Neutrophil (primary cell): ENCODE measurements at regions not wholly inside any gene's neighbourhood (a gene's known extent, or its start where the extent isn't known, plus 50 kb on each side); places are given as distances from the start of the nearest gene placed in this dataset.

Experiments used
- H3K27ac ChIP-seq: fragments of 200-600 bp; sonication (generic); 2 replicates; pipeline ENCODE4 v1.5.1; 2016; ENCODE audit warnings: mild to moderate bottlenecking, moderate library complexity
- H3K27me3 ChIP-seq: fragments of 200-600 bp; sonication (generic); 2 replicates; pipeline ENCODE4 v1.6.0; 2016; ENCODE audit warnings: mild to moderate bottlenecking
- H3K36me3 ChIP-seq: fragments of 200-600 bp; sonication (generic); 2 replicates; pipeline ENCODE4 v1.5.1; 2017
- H3K4me1 ChIP-seq, 2 experiments: fragments of 200-600 bp in 1 of 2; sonication (generic) in 1 of 2; 1 replicate in 1 of 2; 2 replicates in 1 of 2; pipeline versions ENCODE4 v1.5.1 to v1.6.1; 2013 to 2016; ENCODE audit warnings: low read depth in 1 of 2, low read length in 1 of 2, mild to moderate bottlenecking in 1 of 2, moderate library complexity in 1 of 2; ENCODE audit not compliant: control insufficient read depth in 1 of 2, insufficient read depth in 1 of 2
- H3K4me3 ChIP-seq, 2 experiments: fragments of 200-600 bp in 1 of 2; sonication (generic) in 1 of 2; 1 replicate in 1 of 2; 2 replicates in 1 of 2; pipeline ENCODE4 v1.5.1; 2013 to 2016; ENCODE audit warnings: low read depth in 1 of 2, low read length in 1 of 2, mild to moderate bottlenecking in 1 of 2, moderate library complexity in 1 of 2
- H3K9me3 ChIP-seq: fragments of 200-600 bp; sonication (generic); 2 replicates; pipeline ENCODE4 v1.5.1; 2016
- CTCF ChIP-seq: fragments of 200-600 bp; sonication (generic); IDR thresholded peaks from 2 replicates; pipeline ENCODE4 v1.5.1; 2016; ENCODE audit warnings: antibody characterized with exemption

- no peak for TF ChIP-seq CTCF
- Histone ChIP-seq H3K27ac (no peak overlapping the region), H3K27me3 (no peaks in the 10 kb centered on the region), H3K36me3 (no peaks in the 10 kb centered on the region), H3K4me1 (no peaks in the 10 kb centered on the region), H3K4me3 (no peak overlapping the region), H3K9me3 (no peaks in the 10 kb centered on the region)
Observed at GRCh38 chr4:81521708-81522107, 50.0 kb upstream of the RASGEF1B start.
